Suprapubic skin (tissue), 4 donors: ENCODE measurements at regions not wholly inside any gene's neighbourhood (a gene's known extent, or its start where the extent isn't known, plus 50 kb on each side); places are given as distances from the start of the nearest gene placed in this dataset.

Source experiments
- DNase-seq, 2 donors: peaks; one replicate each; pipeline ENCODE4 v3.0.0-alpha.2; 2019; ENCODE audit warnings: low spot score in 2 of 2
- H3K27ac ChIP-seq: fragments of 200-600 bp; sonication (generic); one replicate; pipeline ENCODE4 v1.5.1; 2019
- H3K27me3 ChIP-seq: fragments of 200-600 bp; sonication (generic); one replicate; pipeline ENCODE4 v1.5.1; 2019
- H3K36me3 ChIP-seq: fragments of 200-600 bp; sonication (generic); one replicate; pipeline ENCODE4 v1.5.1; 2019
- H3K4me1 ChIP-seq: fragments of 200-600 bp; sonication (generic); one replicate; pipeline ENCODE4 v1.5.1; 2019
- H3K4me3 ChIP-seq: fragments of 200-600 bp; sonication (generic); one replicate; pipeline ENCODE4 v1.5.1; 2019; ENCODE audit warnings: mild to moderate bottlenecking
- H3K9me3 ChIP-seq: fragments of 200-600 bp; sonication (generic); one replicate; pipeline ENCODE4 v1.5.1; 2019
- EP300 ChIP-seq: sonication (generic); formaldehyde crosslinking; IDR thresholded peaks from one replicate; pipeline ENCODE4 v1.6.1; 2017; ENCODE audit warnings: antibody characterized with exemption
- POLR2A ChIP-seq, 2 donors: fragments of 450-650 bp; IDR thresholded peaks; one replicate each; pipeline ENCODE4 v1.6.1; 2017; ENCODE audit warnings: antibody characterized with exemption in 2 of 2, mild to moderate bottlenecking in 2 of 2, moderate library complexity in 2 of 2
- POLR2AphosphoS5 ChIP-seq, 3 donors: sonication (generic); formaldehyde crosslinking; IDR thresholded peaks; one replicate each; pipeline ENCODE4 v1.6.1; 2017; ENCODE audit warnings: antibody characterized with exemption in 3 of 3
- WGBS: methylation state at CpG from one replicate; pipeline ENCODE4 v1.1.5; 2018; 5-methylcytosine and 5-hydroxymethylcytosine counted together
- TF ChIP-seq, protein P1 (sequence below), 2 donors: fragments of 200-600 bp in 1 of 2; fragments of 450-650 bp in 1 of 2; sonication (generic) in 1 of 2; IDR thresholded peaks; one replicate each; pipeline ENCODE4 v1.5.1; 2016 to 2019; ENCODE audit warnings: antibody characterized with exemption in 2 of 2, mild to moderate bottlenecking in 1 of 2, moderate library complexity in 1 of 2

- H3K9me3 ChIP-seq: no peaks in the 10 kb centered on the region
- H3K4me3 ChIP-seq: no peak overlapping the region
- no peak for TF ChIP-seq POLR2AphosphoS5 (IDR thresholded peaks at IDR 0.05)
- TF ChIP-seq EP300: no peak
- TF ChIP-seq, protein P1, sequence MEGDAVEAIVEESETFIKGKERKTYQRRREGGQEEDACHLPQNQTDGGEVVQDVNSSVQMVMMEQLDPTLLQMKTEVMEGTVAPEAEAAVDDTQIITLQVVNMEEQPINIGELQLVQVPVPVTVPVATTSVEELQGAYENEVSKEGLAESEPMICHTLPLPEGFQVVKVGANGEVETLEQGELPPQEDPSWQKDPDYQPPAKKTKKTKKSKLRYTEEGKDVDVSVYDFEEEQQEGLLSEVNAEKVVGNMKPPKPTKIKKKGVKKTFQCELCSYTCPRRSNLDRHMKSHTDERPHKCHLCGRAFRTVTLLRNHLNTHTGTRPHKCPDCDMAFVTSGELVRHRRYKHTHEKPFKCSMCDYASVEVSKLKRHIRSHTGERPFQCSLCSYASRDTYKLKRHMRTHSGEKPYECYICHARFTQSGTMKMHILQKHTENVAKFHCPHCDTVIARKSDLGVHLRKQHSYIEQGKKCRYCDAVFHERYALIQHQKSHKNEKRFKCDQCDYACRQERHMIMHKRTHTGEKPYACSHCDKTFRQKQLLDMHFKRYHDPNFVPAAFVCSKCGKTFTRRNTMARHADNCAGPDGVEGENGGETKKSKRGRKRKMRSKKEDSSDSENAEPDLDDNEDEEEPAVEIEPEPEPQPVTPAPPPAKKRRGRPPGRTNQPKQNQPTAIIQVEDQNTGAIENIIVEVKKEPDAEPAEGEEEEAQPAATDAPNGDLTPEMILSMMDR (IDR thresholded peaks at IDR 0.05): no peak
- TF ChIP-seq POLR2A (IDR thresholded peaks at IDR 0.05): no peak
- no peaks in the 10 kb centered on the region for H3K36me3 ChIP-seq
- H3K27me3 ChIP-seq: no peaks in the 10 kb centered on the region
- no peak overlapping the region for H3K27ac ChIP-seq
- no peaks in the 10 kb centered on the region for H3K4me1 ChIP-seq
- 61% methylated on average over 3 of the region's 3 CpGs for WGBS
- no peak for DNase-seq
Observed at GRCh38 chr9:75210215-75210614, 121.9 kb downstream of the OSTF1 start.

DNA sequence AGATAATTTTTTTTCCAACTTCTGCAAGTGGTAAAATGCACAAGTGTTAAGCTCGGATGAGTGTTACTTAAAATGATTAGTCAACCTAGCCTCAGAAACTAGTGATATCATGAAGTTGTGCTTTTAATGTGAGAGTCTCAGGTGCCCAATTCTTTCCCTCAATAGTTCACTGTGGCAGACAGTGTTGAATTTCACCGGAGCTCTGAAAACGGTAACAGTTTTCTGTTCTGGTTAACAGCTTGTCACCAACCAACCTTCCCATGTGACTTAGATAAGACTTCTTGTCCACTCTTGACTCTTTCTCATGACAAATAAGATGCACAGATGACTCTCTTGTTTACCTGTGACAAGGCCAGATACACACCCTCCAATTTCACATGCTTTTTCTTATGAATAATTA, 125.5 kb downstream of the OSTF1 start:
- Histone ChIP-seq H3K4me1 (no peaks in the 10 kb centered on the region), H3K36me3 (no peaks in the 10 kb centered on the region), H3K27me3 (no peaks in the 10 kb centered on the region), H3K9me3 (no peaks in the 10 kb centered on the region), H3K4me3 (no peak overlapping the region), H3K27ac (no peak overlapping the region)
- WGBS: 91% methylated on average over 3 of the region's 3 CpGs
- TF ChIP-seq EP300 (no peak), POLR2AphosphoS5 (IDR thresholded peaks at IDR 0.05) (no peak), POLR2A (IDR thresholded peaks at IDR 0.05) (no peak)
- TF ChIP-seq, protein P1 (IDR thresholded peaks at IDR 0.05): no peak
- no peak for DNase-seq

GRCh38 chr9:75226403-75227139, 138.3 kb downstream of the OSTF1 start:
- Histone ChIP-seq H3K27ac (no peak overlapping the region), H3K36me3 (no peaks in the 10 kb centered on the region), H3K4me3 (no peak overlapping the region), H3K27me3 (no peaks in the 10 kb centered on the region), H3K9me3 (no peaks in the 10 kb centered on the region), H3K4me1 (peaks cover 10% of the 10 kb centered on the region)
- no peak for DNase-seq
- WGBS: 80% methylated on average over 2 of the region's 2 CpGs
- TF ChIP-seq EP300 (no peak), POLR2AphosphoS5 (IDR thresholded peaks at IDR 0.05) (no peak), POLR2A (IDR thresholded peaks at IDR 0.05) (no peak)
- TF ChIP-seq, protein P1 (IDR thresholded peaks at IDR 0.05): no peak

GRCh38 chr9:75228893-75229292, 140.6 kb downstream of the OSTF1 start:
- no peak for TF ChIP-seq EP300
- no peak for TF ChIP-seq POLR2AphosphoS5 (IDR thresholded peaks at IDR 0.05)
- TF ChIP-seq POLR2A (IDR thresholded peaks at IDR 0.05): no peak
- TF ChIP-seq, protein P1 (IDR thresholded peaks at IDR 0.05): no peak
- no peaks in the 10 kb centered on the region for H3K36me3 ChIP-seq
- H3K4me1 ChIP-seq: peaks cover 10% of the 10 kb centered on the region
- WGBS: 35% methylated on average over 2 of the region's 3 CpGs
- no peak for DNase-seq
- no peaks in the 10 kb centered on the region for H3K27me3 ChIP-seq
- H3K4me3 ChIP-seq: no peak overlapping the region
- H3K27ac ChIP-seq: no peak overlapping the region
- H3K9me3 ChIP-seq: no peaks in the 10 kb centered on the region

DNA sequence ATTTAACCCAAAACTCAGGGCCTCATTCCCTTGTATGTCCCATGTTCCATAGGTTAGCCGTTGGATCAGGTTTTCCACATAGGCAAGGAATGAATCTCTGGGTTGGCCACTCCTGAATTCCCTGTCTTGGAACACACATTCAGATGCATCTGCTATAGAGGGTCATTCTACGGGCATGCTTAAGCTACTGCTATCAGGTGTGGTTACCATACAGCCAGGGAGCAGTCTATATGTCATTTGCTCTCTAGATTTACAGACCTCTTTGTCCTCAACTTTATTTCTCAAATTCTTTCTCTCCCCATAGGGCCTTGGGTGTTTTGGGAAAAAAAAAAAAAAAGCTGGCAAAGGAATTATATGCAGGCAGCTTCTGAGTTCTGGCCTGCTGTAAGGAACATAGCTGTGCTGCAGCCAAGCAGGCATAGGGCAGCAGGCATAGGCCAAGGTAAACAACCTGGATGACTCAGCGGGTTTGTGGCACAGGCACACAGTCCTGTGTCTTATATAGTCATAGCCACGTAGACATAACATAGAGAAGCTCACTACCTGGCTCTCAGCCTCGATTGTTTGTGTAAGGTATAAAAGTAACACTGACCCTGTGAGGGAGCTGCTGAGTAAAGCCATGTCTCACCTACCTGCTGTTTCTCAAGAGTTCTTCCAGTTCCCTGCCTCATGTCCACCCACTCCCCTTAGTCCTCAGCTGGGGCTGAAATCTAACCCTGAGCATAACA, 141.5 kb downstream of the OSTF1 start:
- WGBS: 41% methylated on average over 5 of the region's 5 CpGs
- TF ChIP-seq, protein P1 (IDR thresholded peaks at IDR 0.05): no peak
- peak in 1 of 3 donors; percentile 38 for TF ChIP-seq POLR2AphosphoS5 (IDR thresholded peaks at IDR 0.05)
- TF ChIP-seq EP300: no peak
- no peak for TF ChIP-seq POLR2A (IDR thresholded peaks at IDR 0.05)
- peak overlapping the region; percentile 60 for H3K27ac ChIP-seq
- H3K36me3 ChIP-seq: no peaks in the 10 kb centered on the region
- H3K4me1 ChIP-seq: peaks cover 10% of the 10 kb centered on the region
- DNase-seq: no peak
- no peaks in the 10 kb centered on the region for H3K27me3 ChIP-seq
- no peak overlapping the region for H3K4me3 ChIP-seq
- H3K9me3 ChIP-seq: no peaks in the 10 kb centered on the region
